Mucosa of rectum (tissue), 2 donors: ENCODE measurements at regions not wholly inside any gene's neighbourhood (a gene's known extent, or its start where the extent isn't known, plus 50 kb on each side); places are given as distances from the start of the nearest gene placed in this dataset.
"Not testable (repeated sequence)": the region's sequence is repeated elsewhere in the genome, so short reads cannot be mapped to it uniquely, and the experiment has no call there.

Source experiments
- H3K27ac ChIP-seq, 2 donors: one replicate each; pipeline ENCODE4 v1.7.0; 2013; ENCODE audit warnings: inconsistent platforms in 2 of 2, low read depth in 2 of 2, low read length in 2 of 2
- H3K27me3 ChIP-seq, 2 donors: one replicate each; pipeline ENCODE4 v1.7.0; 2013; ENCODE audit warnings: low read length in 2 of 2; ENCODE audit not compliant: control insufficient read depth in 2 of 2, insufficient read depth in 2 of 2
- H3K36me3 ChIP-seq, 2 donors: one replicate each; pipeline ENCODE4 v1.7.0; 2013; ENCODE audit warnings: low read length in 2 of 2; ENCODE audit not compliant: control insufficient read depth in 2 of 2, insufficient read depth in 2 of 2
- H3K4me1 ChIP-seq, 2 donors: one replicate each; pipeline ENCODE4 v1.7.0; 2013; ENCODE audit warnings: low read length in 2 of 2, mild to moderate bottlenecking in 1 of 2; ENCODE audit not compliant: control insufficient read depth in 2 of 2, insufficient read depth in 2 of 2
- H3K4me3 ChIP-seq, 2 donors: one replicate each; pipeline ENCODE4 v1.7.0; 2013; ENCODE audit warnings: low read length in 2 of 2
- H3K9ac ChIP-seq, 2 donors: one replicate each; pipeline ENCODE4 v1.7.0; 2013; ENCODE audit warnings: low read length in 2 of 2, low read depth in 1 of 2, mild to moderate bottlenecking in 1 of 2
- H3K9me3 ChIP-seq, 2 donors: one replicate each; pipeline ENCODE4 v1.7.0; 2013; ENCODE audit warnings: low read length in 2 of 2; ENCODE audit not compliant: control insufficient read depth in 2 of 2
- donor health status: healthy.
- donor health status: Normal muscosa, but diverticular disease.

- no peak overlapping the region for H3K4me3 ChIP-seq
Observed at GRCh38 chr2:34498561-34498960, 899.5 kb upstream of the FAM98A start.

GRCh38 chr2:34494192-34494591 is 895.1 kb upstream of the FAM98A start:
- not testable (repeated sequence) for H3K9me3 ChIP-seq, H3K4me3 ChIP-seq, H3K4me1 ChIP-seq, H3K27ac ChIP-seq, H3K9ac ChIP-seq, H3K36me3 ChIP-seq, H3K27me3 ChIP-seq

More at GRCh38 chr2:34498561-34498960, 899.5 kb upstream of the FAM98A start:
- Histone ChIP-seq H3K27me3 (no peaks in the 10 kb centered on the region), H3K9me3 (no peaks in the 10 kb centered on the region), H3K36me3 (no peaks in the 10 kb centered on the region), H3K9ac (no peak overlapping the region), H3K27ac (no peak overlapping the region), H3K4me1 (no peaks in the 10 kb centered on the region)

- H3K36me3 ChIP-seq: no peaks in the 10 kb centered on the region
- no peak overlapping the region for H3K4me3 ChIP-seq
- H3K4me1 ChIP-seq: no peaks in the 10 kb centered on the region
- no peaks in the 10 kb centered on the region for H3K27me3 ChIP-seq
- H3K9ac ChIP-seq: no peak overlapping the region
- no peak overlapping the region for H3K27ac ChIP-seq
- H3K9me3 ChIP-seq: no peaks in the 10 kb centered on the region
Observed at GRCh38 chr2:34492561-34493455, 893.7 kb upstream of the FAM98A start.

GRCh38 chr2:34486965-34487364 is 887.9 kb upstream of the FAM98A start:
- H3K4me1 ChIP-seq: no peaks in the 10 kb centered on the region
- no peak overlapping the region for H3K9ac ChIP-seq
- H3K36me3 ChIP-seq: no peaks in the 10 kb centered on the region
- H3K4me3 ChIP-seq: no peak overlapping the region
- no peaks in the 10 kb centered on the region for H3K27me3 ChIP-seq
- no peak overlapping the region for H3K27ac ChIP-seq
- H3K9me3 ChIP-seq: no peaks in the 10 kb centered on the region

GRCh38 chr2:34481542-34481941 is 882.4 kb upstream of the FAM98A start:
- Histone ChIP-seq H3K9me3 (no peaks in the 10 kb centered on the region), H3K4me1 (no peaks in the 10 kb centered on the region), H3K27me3 (no peaks in the 10 kb centered on the region), H3K9ac (no peak overlapping the region), H3K27ac (no peak overlapping the region), H3K36me3 (no peaks in the 10 kb centered on the region), H3K4me3 (no peak overlapping the region)

GRCh38 chr2:34480366-34480765 is 881.3 kb upstream of the FAM98A start:
- Histone ChIP-seq H3K27ac (no peak overlapping the region), H3K36me3 (no peaks in the 10 kb centered on the region), H3K9ac (no peak overlapping the region), H3K4me1 (no peaks in the 10 kb centered on the region), H3K9me3 (no peaks in the 10 kb centered on the region), H3K4me3 (no peak overlapping the region), H3K27me3 (no peaks in the 10 kb centered on the region)

GRCh38 chr2:34475156-34475555 is 876.1 kb upstream of the FAM98A start:
- Histone ChIP-seq H3K27ac (no peak overlapping the region), H3K4me1 (no peaks in the 10 kb centered on the region), H3K4me3 (no peak overlapping the region), H3K27me3 (no peaks in the 10 kb centered on the region), H3K36me3 (no peaks in the 10 kb centered on the region), H3K9me3 (no peaks in the 10 kb centered on the region), H3K9ac (no peak overlapping the region)

- no peak overlapping the region for H3K9ac ChIP-seq
- H3K4me3 ChIP-seq: no peak overlapping the region
- H3K27ac ChIP-seq: no peak overlapping the region
- no peaks in the 10 kb centered on the region for H3K4me1 ChIP-seq
- no peaks in the 10 kb centered on the region for H3K36me3 ChIP-seq
- no peaks in the 10 kb centered on the region for H3K9me3 ChIP-seq
- no peaks in the 10 kb centered on the region for H3K27me3 ChIP-seq
Observed at GRCh38 chr2:34474646-34475045, 875.5 kb upstream of the FAM98A start.

GRCh38 chr2:34447097-34447496 is 848.0 kb upstream of the FAM98A start:
- no peaks in the 10 kb centered on the region for H3K4me1 ChIP-seq
- no peaks in the 10 kb centered on the region for H3K27me3 ChIP-seq
- no peaks in the 10 kb centered on the region for H3K36me3 ChIP-seq
- H3K4me3 ChIP-seq: no peak overlapping the region
- no peak overlapping the region for H3K27ac ChIP-seq
- no peak overlapping the region for H3K9ac ChIP-seq
- no peaks in the 10 kb centered on the region for H3K9me3 ChIP-seq

GRCh38 chr2:34423301-34423700 is 824.2 kb upstream of the FAM98A start:
- Histone ChIP-seq H3K27ac (no peak overlapping the region), H3K9me3 (no peaks in the 10 kb centered on the region), H3K9ac (no peak overlapping the region), H3K27me3 (no peaks in the 10 kb centered on the region), H3K4me3 (no peak overlapping the region), H3K36me3 (no peaks in the 10 kb centered on the region), H3K4me1 (no peaks in the 10 kb centered on the region)
